Tibial nerve (tissue), 4 donors: ENCODE measurements at regions not wholly inside any gene's neighbourhood (a gene's known extent, or its start where the extent isn't known, plus 50 kb on each side); places are given as distances from the start of the nearest gene placed in this dataset.

Experiments used
- DNase-seq, 2 donors: peaks; one replicate each; pipeline ENCODE4 v3.0.0-alpha.2; 2019; ENCODE audit warnings: low spot score in 2 of 2
- H3K27ac ChIP-seq, 4 donors: fragments of 200-600 bp; sonication (generic) in 3 of 4; one replicate each; pipeline ENCODE4 v1.5.1; 2017 to 2019; ENCODE audit warnings: mild to moderate bottlenecking in 1 of 4
- H3K27me3 ChIP-seq, 2 donors: fragments of 200-600 bp; sonication (generic) in 1 of 2; one replicate each; pipeline versions ENCODE4 v1.5.1 to v1.6.0; 2017 to 2019
- H3K36me3 ChIP-seq, 3 donors: fragments of 200-600 bp; sonication (generic); one replicate each; pipeline ENCODE4 v1.5.1; 2018 to 2019
- H3K4me1 ChIP-seq, 4 donors: fragments of 200-600 bp; sonication (generic) in 3 of 4; one replicate each; pipeline ENCODE4 v1.5.1; 2017 to 2019
- H3K4me3 ChIP-seq, 4 donors: fragments of 200-600 bp; sonication (generic) in 3 of 4; one replicate each; pipeline ENCODE4 v1.5.1; 2017 to 2019; ENCODE audit warnings: mild to moderate bottlenecking in 1 of 4, moderate library complexity in 1 of 4
- H3K9me3 ChIP-seq, 4 donors: fragments of 200-600 bp; sonication (generic) in 3 of 4; one replicate each; pipeline ENCODE4 v1.5.1; 2017 to 2019
- EP300 ChIP-seq, 2 donors: sonication (generic); formaldehyde crosslinking; IDR thresholded peaks; one replicate each; pipeline ENCODE4 v1.6.1; 2017; ENCODE audit warnings: antibody characterized with exemption in 2 of 2, mild to moderate bottlenecking in 1 of 2
- POLR2A ChIP-seq, 2 donors: fragments of 450-650 bp; IDR thresholded peaks; one replicate each; pipeline ENCODE4 v1.6.1; 2017; ENCODE audit warnings: antibody characterized with exemption in 2 of 2, mild to moderate bottlenecking in 2 of 2, moderate library complexity in 2 of 2
- WGBS, 2 donors: methylation state at CpG; one replicate each; pipeline ENCODE4 v1.1.5; 2018; 5-methylcytosine and 5-hydroxymethylcytosine counted together
- TF ChIP-seq, protein P1 (sequence below), 5 experiments: fragments of 200-600 bp in 3 of 5; fragments of 450-650 bp in 2 of 5; sonication (generic) in 3 of 5; IDR thresholded peaks; one replicate each; pipeline ENCODE4 v1.5.1; 2016 to 2019; ENCODE audit warnings: antibody characterized with exemption in 5 of 5, mild to moderate bottlenecking in 3 of 5, moderate library complexity in 2 of 5

DNA sequence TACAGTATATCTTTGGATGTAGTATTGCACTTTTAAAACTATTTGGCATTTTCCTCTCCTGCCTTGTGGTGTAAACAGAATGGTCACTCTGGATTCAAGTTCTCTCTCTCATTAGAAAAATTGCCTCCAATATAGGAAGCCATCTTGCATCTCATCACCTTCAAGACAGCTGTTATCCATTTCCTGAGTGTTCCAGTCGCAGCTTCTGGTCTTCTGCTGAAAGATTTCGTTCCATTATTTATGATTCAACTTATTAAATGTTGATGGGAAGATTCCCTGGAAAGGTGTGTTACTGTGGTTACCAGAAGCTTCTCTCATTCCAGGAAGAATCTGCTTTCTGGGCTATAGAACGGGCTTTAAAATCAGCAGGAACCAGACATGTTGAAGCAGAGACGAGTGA lies 568.3 kb upstream of the SLIT2 start:
- Histone ChIP-seq H3K4me3 (no peak overlapping the region), H3K4me1 (no peaks in the 10 kb centered on the region), H3K9me3 (no peaks in the 10 kb centered on the region), H3K27me3 (no peaks in the 10 kb centered on the region), H3K36me3 (no peaks in the 10 kb centered on the region), H3K27ac (no peak overlapping the region)
- no peak for DNase-seq
- 48 to 55% methylated on average over 4 of the region's 4 CpGs for whole genome bisulfite sequencing, 2 donors
- TF ChIP-seq, protein P1, sequence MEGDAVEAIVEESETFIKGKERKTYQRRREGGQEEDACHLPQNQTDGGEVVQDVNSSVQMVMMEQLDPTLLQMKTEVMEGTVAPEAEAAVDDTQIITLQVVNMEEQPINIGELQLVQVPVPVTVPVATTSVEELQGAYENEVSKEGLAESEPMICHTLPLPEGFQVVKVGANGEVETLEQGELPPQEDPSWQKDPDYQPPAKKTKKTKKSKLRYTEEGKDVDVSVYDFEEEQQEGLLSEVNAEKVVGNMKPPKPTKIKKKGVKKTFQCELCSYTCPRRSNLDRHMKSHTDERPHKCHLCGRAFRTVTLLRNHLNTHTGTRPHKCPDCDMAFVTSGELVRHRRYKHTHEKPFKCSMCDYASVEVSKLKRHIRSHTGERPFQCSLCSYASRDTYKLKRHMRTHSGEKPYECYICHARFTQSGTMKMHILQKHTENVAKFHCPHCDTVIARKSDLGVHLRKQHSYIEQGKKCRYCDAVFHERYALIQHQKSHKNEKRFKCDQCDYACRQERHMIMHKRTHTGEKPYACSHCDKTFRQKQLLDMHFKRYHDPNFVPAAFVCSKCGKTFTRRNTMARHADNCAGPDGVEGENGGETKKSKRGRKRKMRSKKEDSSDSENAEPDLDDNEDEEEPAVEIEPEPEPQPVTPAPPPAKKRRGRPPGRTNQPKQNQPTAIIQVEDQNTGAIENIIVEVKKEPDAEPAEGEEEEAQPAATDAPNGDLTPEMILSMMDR (IDR thresholded peaks at IDR 0.05): no peak
- TF ChIP-seq EP300 (IDR thresholded peaks at IDR 0.05): no peak
- no peak for TF ChIP-seq POLR2A (IDR thresholded peaks at IDR 0.05)

DNA sequence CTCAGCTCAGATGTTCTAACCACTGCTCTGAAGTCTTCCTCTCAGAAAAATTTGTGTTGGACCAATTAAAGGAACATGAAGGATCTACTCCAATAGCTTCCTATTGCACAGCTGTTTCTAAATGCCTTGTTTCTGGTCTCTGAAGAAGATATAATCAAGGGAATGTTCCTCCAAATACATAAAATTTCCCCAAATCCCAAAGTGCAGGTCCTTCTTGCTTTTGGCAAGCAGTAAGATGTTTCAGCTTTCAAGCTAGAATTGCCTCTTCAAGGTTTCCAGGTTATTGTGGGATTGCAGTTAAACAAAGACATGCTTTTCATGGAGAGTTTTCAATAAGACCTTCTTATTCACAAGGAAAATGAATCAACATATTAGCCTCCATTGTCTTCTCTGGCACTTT lies 574.5 kb upstream of the SLIT2 start:
- Histone ChIP-seq H3K9me3 (peaks cover 0 to 1% (median 0%) of the 10 kb centered on the region in 4 donors), H3K36me3 (no peaks in the 10 kb centered on the region), H3K27ac (no peak overlapping the region), H3K27me3 (no peaks in the 10 kb centered on the region), H3K4me1 (peaks cover 0 to 3% (median 0%) of the 10 kb centered on the region in 4 donors), H3K4me3 (no peak overlapping the region)
- TF ChIP-seq EP300 (IDR thresholded peaks at IDR 0.05) (no peak), POLR2A (IDR thresholded peaks at IDR 0.05) (no peak)
- TF ChIP-seq, protein P1 (IDR thresholded peaks at IDR 0.05): no peak
- DNase-seq: no peak

DNA sequence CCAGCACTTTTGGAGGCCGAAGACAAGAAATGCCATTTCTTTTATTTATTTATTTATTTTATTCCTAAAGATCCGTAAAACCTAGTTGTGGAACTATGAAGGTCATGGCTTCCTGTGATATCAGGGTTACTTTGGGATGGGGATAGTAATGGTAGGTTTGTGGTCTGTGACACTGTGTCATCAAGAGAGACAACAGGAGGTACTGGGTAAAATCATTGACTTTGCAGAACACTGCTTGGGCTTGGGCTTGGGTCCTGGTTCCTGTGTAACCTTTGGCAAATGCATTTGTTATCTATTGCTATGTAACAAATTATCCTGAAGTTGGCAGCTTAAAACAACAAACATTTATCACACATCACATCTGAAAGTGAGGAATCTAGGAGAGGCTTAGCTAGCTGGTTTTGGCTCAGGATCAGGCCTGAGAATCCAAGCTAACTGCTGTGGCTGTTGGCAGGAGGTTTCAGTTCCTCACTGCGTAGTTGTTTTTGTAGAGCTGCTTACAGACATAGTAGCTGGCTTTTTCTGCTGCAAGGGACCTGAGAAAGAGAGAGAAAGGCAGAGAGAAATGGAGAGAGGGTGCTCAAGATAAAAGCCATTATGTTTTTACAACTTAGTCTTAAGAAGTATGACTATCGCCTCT lies 576.4 kb upstream of the SLIT2 start:
- no peak overlapping the region for H3K27ac ChIP-seq

DNA sequence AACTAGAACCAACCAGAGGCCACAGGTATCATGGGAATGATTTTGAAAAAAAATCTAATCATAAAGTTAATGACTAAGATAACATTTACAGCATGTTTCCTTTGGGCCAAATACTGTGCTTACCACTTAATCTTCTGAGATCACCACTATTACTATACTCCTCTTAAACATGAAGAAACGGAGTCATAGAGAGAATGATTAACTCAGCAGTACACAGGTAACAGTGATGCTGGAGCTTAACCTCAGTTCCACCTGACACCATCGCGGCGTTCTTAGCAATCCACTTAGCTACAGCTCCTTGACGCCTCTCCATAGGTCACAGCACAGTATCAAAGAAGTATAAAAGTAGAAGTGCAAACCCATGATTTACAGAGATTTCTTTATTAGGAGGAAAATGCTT lies 592.6 kb upstream of the SLIT2 start:
- Histone ChIP-seq H3K27ac (no peak overlapping the region), H3K4me3 (no peak overlapping the region), H3K36me3 (no peaks in the 10 kb centered on the region), H3K4me1 (no peaks in the 10 kb centered on the region), H3K9me3 (no peaks in the 10 kb centered on the region), H3K27me3 (no peaks in the 10 kb centered on the region)
- no peak for TF ChIP-seq POLR2A (IDR thresholded peaks at IDR 0.05)
- TF ChIP-seq, protein P1 (IDR thresholded peaks at IDR 0.05): no peak
- TF ChIP-seq EP300 (IDR thresholded peaks at IDR 0.05): no peak
- no peak for DNase-seq
- WGBS, 2 donors: 87 to 95% methylated on average over 5 of the region's 5 CpGs

More for the DNA sequence above, 576.4 kb upstream of the SLIT2 start:
- Histone ChIP-seq H3K4me1 (peaks cover 0 to 3% (median 0%) of the 10 kb centered on the region in 4 donors), H3K9me3 (peaks cover 0 to 18% (median 5%) of the 10 kb centered on the region in 4 donors), H3K36me3 (no peaks in the 10 kb centered on the region), H3K27me3 (no peaks in the 10 kb centered on the region), H3K4me3 (no peak overlapping the region)
- WGBS, 2 donors: 75 to 81% methylated on average over 4 of the region's 4 CpGs
- DNase-seq: no peak
- TF ChIP-seq EP300 (IDR thresholded peaks at IDR 0.05): no peak
- TF ChIP-seq POLR2A (IDR thresholded peaks at IDR 0.05): no peak
- TF ChIP-seq, protein P1 (IDR thresholded peaks at IDR 0.05): no peak

DNA sequence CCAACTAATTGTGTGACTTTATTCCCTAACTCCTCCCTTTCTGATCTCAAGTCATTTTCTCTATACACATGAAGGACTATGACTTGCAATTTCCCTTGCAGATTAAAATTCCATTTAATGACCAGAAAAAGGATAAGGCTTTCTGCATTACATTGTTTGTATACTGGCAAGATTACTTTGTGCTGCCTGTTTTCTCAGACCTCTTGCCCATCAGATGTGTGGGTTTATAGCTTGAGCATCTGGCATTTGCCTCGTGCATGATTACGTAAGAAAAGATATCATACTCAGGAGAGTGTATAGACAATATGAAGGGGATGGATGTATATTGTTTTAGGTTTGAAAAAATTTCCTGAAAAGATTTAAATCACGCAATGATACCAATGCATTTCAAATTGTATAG lies 593.8 kb upstream of the SLIT2 start:
- Histone ChIP-seq H3K27ac (no peak overlapping the region), H3K4me3 (no peak overlapping the region), H3K36me3 (no peaks in the 10 kb centered on the region), H3K27me3 (no peaks in the 10 kb centered on the region), H3K4me1 (no peaks in the 10 kb centered on the region), H3K9me3 (no peaks in the 10 kb centered on the region)
- 84 to 85% methylated on average over 3 of the region's 3 CpGs for WGBS, 2 donors
- no peak for DNase-seq
- TF ChIP-seq POLR2A (IDR thresholded peaks at IDR 0.05) (no peak), EP300 (IDR thresholded peaks at IDR 0.05) (no peak)
- TF ChIP-seq, protein P1 (IDR thresholded peaks at IDR 0.05): no peak
